GM13976 (cell line): ENCODE measurements at regions not wholly inside any gene's neighbourhood (a gene's known extent, or its start where the extent isn't known, plus 50 kb on each side); places are given as distances from the start of the nearest gene placed in this dataset.

ENCODE experiments used
- DNase-seq: peaks from one replicate; pipeline ENCODE4 v3.0.0; 2012; ENCODE audit warnings: low spot score
- CTCF ChIP-seq: IDR thresholded peaks from 2 replicates; pipeline ENCODE4 v1.5.1; 2012; ENCODE audit warnings: borderline replicate concordance, mild to moderate bottlenecking; ENCODE audit not compliant: insufficient read depth; ENCODE audit errors: extremely low read depth, missing control alignments, control extremely low read depth
- in situ Hi-C: fragments of 300-500 bp; cut with MboI; formaldehyde crosslinking; loops from one replicate; pipeline ENCODE4 v1.12.0; 2022; ENCODE audit warnings: low sequenced_read_pairs, mixed read lengths, inconsistent platforms; ENCODE audit not compliant: unreplicated experiment

- no peak for TF ChIP-seq CTCF
- no peak for DNase-seq
- in situ Hi-C loops, result no loop called here
Measured at GRCh38 chr19:28244966-28245365, 968.0 kb downstream of the UQCRFS1 start.

GRCh38 chr19:28242317-28242927 is 970.5 kb downstream of the UQCRFS1 start:
- TF ChIP-seq CTCF, result no peak
- peak; percentile 30 for DNase-seq
- in situ Hi-C loops, result no loop called here

GRCh38 chr19:28239270-28239669 is 973.7 kb downstream of the UQCRFS1 start:
- no peak for TF ChIP-seq CTCF
- in situ Hi-C loops, result no loop called here
- no peak for DNase-seq

- TF ChIP-seq CTCF, result no peak
- in situ Hi-C loops, result no loop called here
Measured at GRCh38 chr19:28238270-28238820, 974.6 kb downstream of the UQCRFS1 start.

GRCh38 chr19:28235606-28236125 is 977.3 kb downstream of the UQCRFS1 start:
- DNase-seq, result no peak
- no peak for TF ChIP-seq CTCF
- in situ Hi-C loops, result no loop called here

More at GRCh38 chr19:28238270-28238820, 974.6 kb downstream of the UQCRFS1 start:
- no peak for DNase-seq

GRCh38 chr19:28234637-28235036 is 978.3 kb downstream of the UQCRFS1 start:
- DNase-seq, result no peak

More at GRCh38 chr19:28234637-28235036, 978.3 kb downstream of the UQCRFS1 start:
- no peak for TF ChIP-seq CTCF
- in situ Hi-C loops, result no loop called here
